Mammary epithelial cell (primary cell): ENCODE measurements at regions not wholly inside any gene's neighbourhood (a gene's known extent, or its start where the extent isn't known, plus 50 kb on each side); places are given as distances from the start of the nearest gene placed in this dataset.

ENCODE experiments used
- CTCF ChIP-seq, 2 donors: IDR thresholded peaks in 1 of 2; conservative IDR thresholded peaks in 1 of 2; 2 replicates each; pipeline ENCODE4 v1.5.1; 2011 to 2012; ENCODE audit warnings: inconsistent platforms in 2 of 2, low read length in 2 of 2, mild to moderate bottlenecking in 2 of 2, control low read depth in 1 of 2, low read depth in 1 of 2; ENCODE audit not compliant: insufficient read depth in 1 of 2; ENCODE audit errors: extremely low read depth in 1 of 2
- EZH2 ChIP-seq: IDR thresholded peaks from 2 replicates; pipeline ENCODE4 v1.6.1; 2012; ENCODE audit warnings: low read length, inconsistent platforms, borderline replicate concordance

GRCh38 chr1:189369612-189370011 is 1108.1 kb downstream of the BRINP3 start:
- no peak for TF ChIP-seq CTCF (conservative IDR thresholded peaks at IDR 0.05 in 1 of 2, IDR thresholded peaks at IDR 0.05 in 1 of 2; ENCODE audit: extremely low read depth in 1 of 2, insufficient read depth in 1 of 2, low read depth in 1 of 2, low read length in 2 of 2)
- no peak for TF ChIP-seq EZH2
